Stimulated activated CD8-positive, alpha-beta memory T cell treated with anti-CD3 and anti-CD28 coated beads, Interleukin-2, amount 100 ng/mL, for 48 hours (primary cell): ENCODE measurements at regions not wholly inside any gene's neighbourhood (a gene's known extent, or its start where the extent isn't known, plus 50 kb on each side); places are given as distances from the start of the nearest gene placed in this dataset.
"Not testable (repeated sequence)": the region's sequence is repeated elsewhere in the genome, so short reads cannot be mapped to it uniquely, and the experiment has no call there.

ENCODE experiments used
- DNase-seq, 2 donors: peaks; one replicate each; pipeline ENCODE4 v3.0.0-alpha.2; 2020; ENCODE audit warnings: low read depth in 2 of 2

- not testable (repeated sequence) for DNase-seq
These were observed 395.6 kb upstream of the MGMT start for GRCh38 chr10:129071411-129071810.

- no peak for DNase-seq
These were observed 392.1 kb upstream of the MGMT start for GRCh38 chr10:129074939-129075338.

- DNase-seq: no peak
These were observed 391.5 kb upstream of the MGMT start for GRCh38 chr10:129075508-129075907.

- no peak for DNase-seq
These were observed 391.1 kb upstream of the MGMT start for GRCh38 chr10:129075927-129076326.

GRCh38 chr10:129078346-129078745 is 388.7 kb upstream of the MGMT start:
- DNase-seq: no peak

- no peak for DNase-seq
These were observed 388.3 kb upstream of the MGMT start for GRCh38 chr10:129078746-129079145.

- DNase-seq: no peak
These were observed 387.3 kb upstream of the MGMT start for GRCh38 chr10:129079705-129080104.

GRCh38 chr10:129085811-129086210 is 381.2 kb upstream of the MGMT start:
- no peak for DNase-seq

- no peak for DNase-seq
These were observed 377.7 kb upstream of the MGMT start for GRCh38 chr10:129089341-129089740.

- no peak for DNase-seq
These were observed 376.9 kb upstream of the MGMT start for GRCh38 chr10:129090165-129090564.

- no peak for DNase-seq
These were observed 376.2 kb upstream of the MGMT start for GRCh38 chr10:129090618-129091366.

- no peak for DNase-seq
These were observed 373.4 kb upstream of the MGMT start for GRCh38 chr10:129093641-129094040.

- no peak for DNase-seq
These were observed 372.8 kb upstream of the MGMT start for GRCh38 chr10:129094233-129094632.

- no peak for DNase-seq
These were observed 372.2 kb upstream of the MGMT start for GRCh38 chr10:129094861-129095260.

- no peak for DNase-seq
These were observed 371.4 kb upstream of the MGMT start for GRCh38 chr10:129095680-129096064.

GRCh38 chr10:129096065-129096984 is 370.7 kb upstream of the MGMT start:
- no peak for DNase-seq

GRCh38 chr10:129097776-129098330 is 369.2 kb upstream of the MGMT start:
- DNase-seq: no peak

- DNase-seq: no peak
These were observed 368.5 kb upstream of the MGMT start for GRCh38 chr10:129098517-129098916.

- DNase-seq: no peak
These were observed 367.6 kb upstream of the MGMT start for GRCh38 chr10:129099486-129099885.

- DNase-seq: no peak
These were observed 367.0 kb upstream of the MGMT start for GRCh38 chr10:129099992-129100391.

- no peak for DNase-seq
These were observed 365.6 kb upstream of the MGMT start for GRCh38 chr10:129101232-129101980.
